Femur (tissue), 1 donor: ENCODE measurements at regions not wholly inside any gene's neighbourhood (a gene's known extent, or its start where the extent isn't known, plus 50 kb on each side); places are given as distances from the start of the nearest gene placed in this dataset.
"Not testable (repeated sequence)": the region's sequence is repeated elsewhere in the genome, so short reads cannot be mapped to it uniquely, and the experiment has no call there.

Source experiments
- DNase-seq: peaks from one replicate; pipeline ENCODE4 v3.0.0-alpha.2; 2017

DNA sequence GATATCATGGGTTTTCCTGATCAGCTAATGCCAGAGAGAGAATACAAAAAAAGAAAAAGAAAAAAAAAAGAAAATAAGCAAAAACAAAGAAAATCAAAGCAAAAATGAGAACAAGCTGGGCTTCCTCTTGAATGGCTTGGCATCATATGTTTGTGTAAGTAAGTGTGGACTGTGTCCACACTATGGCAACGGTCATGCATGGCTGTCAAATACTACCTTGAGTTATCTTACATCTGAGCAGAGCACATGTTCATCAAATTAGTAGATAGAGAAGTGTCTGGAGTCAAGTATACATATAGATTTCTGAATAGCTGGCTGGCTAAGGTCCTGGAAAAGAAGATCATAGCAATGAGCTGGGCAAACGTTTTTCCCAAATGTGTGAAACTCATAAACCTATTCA is 470.2 kb downstream of the RPIA start:
- DNase-seq, result not testable (repeated sequence)

DNA sequence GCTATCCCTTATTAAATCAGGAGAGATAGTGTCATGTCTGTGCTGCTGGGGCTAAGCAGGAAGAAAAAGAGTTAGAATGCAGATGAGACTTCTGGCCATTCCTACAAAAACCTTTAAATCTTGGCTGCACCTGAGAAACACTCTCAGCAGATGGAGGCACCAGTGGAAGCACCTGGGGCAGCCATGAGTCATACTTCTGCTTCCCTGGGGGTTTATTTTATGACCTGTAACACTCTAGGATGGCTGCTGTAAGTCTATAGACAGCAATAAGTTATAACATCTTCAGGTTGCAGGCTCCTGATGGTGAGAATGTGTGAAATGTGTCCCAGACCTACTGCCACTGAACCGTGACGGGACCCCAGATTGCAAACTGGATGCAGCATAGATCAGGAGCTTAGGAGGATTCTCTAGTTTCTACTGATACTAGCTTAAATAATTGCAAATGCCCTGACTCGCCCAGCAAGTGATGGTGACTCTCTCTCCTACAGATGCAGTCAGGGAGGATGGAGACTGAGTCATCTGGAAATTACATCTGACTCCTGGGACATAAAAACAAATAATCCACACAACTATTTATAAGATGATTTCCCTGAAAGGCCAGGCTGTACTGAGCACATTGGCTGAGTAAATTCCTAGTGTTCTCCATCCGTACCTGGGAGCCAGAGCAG is 479.2 kb downstream of the RPIA start:
- not testable (repeated sequence) for DNase-seq

DNA sequence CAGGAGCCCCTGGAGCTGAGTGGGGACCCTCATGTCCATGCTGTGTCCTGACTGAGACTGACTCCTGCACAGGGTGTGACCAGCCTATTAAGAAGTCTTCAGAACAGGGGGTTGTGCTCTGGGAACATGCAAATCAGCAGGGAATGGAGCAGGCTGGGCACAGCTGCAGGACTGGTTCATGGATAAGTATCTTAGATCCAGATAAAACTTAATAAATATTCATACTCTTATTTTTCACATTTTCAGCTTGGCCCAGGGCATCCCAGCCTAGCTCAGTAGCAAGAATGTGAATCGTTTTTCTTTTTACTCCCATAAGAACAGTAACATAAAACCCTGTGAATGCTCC is 479.7 kb downstream of the RPIA start:
- DNase-seq, result not testable (repeated sequence)

DNA sequence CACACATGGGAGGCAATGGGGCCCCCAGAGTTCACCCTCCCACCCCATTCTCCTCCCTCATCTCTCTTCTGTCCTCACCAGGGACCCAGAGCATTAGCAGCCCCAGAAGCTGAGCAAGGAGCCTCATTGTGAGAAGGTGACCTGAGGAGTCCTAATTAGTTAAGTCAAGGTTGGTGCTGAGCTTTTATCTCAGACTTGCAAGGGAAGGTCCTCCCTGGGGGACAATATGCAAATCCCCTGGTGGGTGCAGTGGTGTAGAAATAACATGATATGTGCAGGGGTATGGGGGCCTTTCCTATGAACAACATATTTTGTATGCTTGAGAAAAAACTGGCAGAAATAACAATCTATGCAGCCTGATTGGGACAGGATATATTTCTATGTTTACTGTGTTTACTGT is 485.5 kb downstream of the RPIA start:
- DNase-seq, result not testable (repeated sequence)

DNA sequence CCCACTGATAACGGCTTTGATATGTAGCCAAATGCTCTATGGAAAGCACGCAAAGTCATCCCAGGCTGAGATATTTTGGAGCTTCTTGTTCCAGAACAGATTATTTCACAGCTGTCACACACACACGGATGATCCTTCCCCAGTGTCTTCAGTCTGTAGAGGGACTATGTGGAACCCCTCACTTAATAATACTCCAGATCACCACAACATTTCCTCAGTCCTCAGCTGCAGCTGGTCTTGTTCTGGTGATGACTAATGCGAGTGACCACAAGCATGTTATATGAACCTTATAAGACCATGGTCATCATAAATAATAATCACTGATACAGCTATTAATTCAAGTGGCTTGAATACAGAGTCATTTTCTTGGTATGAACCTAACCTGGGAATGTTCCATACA is 490.7 kb downstream of the RPIA start:
- not testable (repeated sequence) for DNase-seq

DNA sequence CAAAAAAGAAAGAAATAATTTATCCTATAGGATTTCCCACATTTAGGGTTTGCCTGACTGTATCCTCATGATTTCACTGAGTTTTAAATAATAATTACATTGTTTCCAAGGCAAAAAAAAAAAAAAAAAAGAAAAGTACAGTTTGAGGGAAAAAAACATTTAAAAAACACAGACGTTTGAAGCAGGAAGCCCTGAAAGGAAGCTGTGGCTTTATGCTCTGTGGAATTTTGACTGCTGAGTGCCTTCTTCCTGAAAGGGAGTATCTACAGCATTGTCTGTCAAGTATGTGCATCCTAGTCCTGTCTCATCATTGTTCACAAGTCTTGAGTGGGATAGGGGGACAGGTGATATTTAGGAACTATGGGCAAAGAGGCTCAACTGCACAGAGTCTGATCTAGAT is 493.3 kb downstream of the RPIA start:
- not testable (repeated sequence) for DNase-seq

DNA sequence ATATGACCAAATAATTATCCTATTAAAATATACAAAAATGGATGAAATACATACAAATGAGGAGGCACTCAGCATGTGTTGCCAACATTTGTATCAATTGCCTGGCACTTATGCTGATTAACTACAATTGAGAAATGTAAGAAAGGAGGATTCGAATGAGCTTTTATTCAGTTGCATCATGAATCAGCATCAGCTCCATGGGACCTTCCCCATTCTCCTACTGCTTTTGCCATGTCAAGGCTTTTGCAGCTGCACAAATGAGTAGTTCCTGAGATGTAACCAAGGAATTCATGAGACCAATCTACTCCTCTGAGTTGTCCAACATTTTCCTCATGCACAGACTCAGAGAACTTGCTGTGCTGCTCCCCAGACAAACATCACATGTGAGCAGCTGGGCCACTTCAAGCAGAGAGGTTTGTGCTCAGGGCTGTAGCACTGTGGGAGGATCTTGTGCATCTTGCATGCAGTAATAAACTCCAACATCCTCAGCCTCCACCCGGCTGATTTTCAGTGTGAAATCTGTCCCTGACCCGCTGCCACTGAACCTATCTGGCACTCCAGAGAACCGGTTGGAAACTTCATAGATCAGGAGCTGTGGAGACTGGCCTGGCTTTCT is 504.3 kb downstream of the RPIA start:
- not testable (repeated sequence) for DNase-seq

DNA sequence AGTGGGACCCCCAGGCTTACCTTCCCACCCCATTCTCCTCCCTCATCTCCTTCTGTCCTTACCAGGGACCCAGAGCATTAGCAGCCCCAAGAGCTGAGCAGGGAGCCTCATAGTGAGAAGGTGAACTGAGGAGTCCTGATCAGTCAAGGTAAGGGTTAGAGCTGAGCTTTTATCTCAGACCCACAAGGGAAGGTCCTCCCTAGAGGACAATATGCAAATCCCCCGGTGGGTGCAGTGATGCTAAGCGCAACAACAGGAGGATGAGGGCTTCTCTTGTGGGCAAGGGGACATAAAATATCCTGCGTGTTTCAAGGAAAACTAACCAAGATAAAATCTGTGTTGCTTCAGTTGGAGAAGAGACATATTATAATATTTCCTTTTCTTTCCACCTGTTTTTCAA is 505.2 kb downstream of the RPIA start:
- DNase-seq, result not testable (repeated sequence)

DNA sequence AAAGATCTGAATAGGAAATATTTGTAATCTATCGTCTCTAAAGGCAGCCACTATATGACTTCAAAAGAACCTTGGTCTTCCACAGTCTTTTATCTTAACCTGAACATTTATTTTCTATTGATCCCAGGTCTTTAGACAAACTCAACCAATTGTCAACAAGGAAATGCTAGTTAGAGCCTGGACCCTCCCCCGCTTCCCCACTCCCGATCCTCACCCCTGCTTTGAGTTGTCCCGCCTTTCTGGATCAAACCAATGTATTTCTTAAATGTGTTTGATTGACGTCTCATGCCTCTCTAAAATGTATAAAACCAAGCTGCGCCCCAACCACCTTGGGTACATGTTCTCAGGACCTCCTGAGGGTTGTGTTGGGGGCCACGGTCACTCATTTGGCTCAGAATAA is 506.6 kb downstream of the RPIA start:
- DNase-seq, result not testable (repeated sequence)

DNA sequence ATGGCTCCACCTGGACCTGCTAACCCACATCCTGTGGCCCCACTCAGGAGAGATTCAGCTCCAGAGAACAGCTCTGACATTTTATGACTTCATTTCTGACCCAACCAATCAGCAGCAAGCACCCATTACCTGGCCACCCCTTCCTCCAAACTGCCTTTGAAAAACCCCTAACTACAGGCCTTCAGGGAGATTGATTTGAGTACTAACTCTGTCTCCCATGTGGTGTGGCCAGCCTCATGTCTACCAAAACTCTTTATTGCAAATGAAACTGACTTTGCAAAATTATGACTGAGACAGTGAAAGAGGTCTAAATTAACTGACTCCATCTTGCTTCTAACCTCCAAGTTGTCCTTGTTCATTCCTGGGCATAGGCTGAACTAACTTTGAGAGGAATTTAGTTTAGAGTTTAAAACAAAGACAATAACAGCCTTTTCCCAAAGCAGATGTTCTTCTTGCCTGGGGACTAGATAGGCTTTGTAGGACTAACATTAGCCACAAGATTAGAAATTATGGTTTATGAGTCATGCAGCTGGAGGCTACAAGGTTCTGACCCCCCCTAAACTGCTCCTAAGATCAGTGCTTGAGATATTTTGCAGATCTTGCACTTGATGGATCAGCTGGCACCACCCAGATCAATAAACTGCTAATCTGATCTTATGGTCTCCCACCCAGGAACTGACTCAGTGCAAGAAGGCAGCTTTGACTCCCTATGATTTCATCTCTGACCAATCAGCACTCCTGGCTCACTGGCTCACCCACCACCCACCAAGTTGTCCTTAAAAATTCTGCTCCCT is 508.2 kb downstream of the RPIA start:
- not testable (repeated sequence) for DNase-seq

DNA sequence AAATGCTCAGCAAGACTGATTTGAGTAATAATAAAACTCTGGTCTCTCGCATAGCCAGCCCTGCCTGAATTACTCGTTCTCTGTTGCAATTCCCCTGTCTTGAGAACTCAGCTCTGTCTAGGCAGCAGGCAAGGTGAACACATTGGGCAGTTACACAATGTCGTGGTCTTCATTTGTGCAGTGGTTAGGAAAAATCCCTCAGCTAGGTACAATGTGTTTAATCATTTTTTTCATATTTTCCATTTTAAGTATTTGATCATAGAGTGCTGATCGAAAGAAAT is 508.7 kb downstream of the RPIA start:
- not testable (repeated sequence) for DNase-seq

DNA sequence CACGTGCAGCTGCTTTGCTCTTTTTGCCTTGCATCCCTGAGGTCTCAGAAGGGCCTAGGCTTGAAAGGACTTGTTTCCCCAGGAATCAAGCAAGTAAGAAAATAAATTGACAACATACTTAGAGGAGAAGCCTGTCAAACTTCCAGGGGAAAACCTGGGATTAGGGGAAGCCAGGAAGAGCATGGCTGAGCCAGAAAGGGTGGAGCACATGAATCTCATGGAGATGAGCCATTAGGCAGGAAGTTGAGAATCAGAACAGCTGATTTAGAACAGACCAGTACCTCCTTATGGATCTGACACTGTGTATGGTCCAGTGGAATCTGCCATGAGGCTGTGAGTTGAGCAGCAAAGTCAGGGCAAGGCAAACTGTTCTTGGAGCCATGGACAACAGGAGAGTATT is 511.0 kb downstream of the RPIA start:
- not testable (repeated sequence) for DNase-seq

DNA sequence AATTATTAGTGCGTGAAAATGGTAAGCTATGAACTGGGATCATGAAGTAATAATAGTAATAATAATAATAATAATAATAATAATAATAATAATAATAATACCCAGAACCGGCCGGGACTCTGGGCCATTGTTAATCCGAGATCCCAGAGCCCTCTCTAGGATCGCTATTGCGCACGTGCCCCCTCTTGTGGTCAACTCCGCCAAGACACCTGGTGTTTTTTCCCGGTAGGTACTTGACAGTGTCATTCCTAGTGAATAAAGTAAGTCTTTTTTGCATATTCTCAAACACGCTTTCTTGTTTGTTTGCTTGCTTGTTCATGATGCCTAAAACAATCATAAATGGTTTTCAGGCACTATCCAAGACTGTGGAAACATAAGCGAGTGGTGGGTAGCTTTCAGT is 513.7 kb downstream of the RPIA start:
- not testable (repeated sequence) for DNase-seq

DNA sequence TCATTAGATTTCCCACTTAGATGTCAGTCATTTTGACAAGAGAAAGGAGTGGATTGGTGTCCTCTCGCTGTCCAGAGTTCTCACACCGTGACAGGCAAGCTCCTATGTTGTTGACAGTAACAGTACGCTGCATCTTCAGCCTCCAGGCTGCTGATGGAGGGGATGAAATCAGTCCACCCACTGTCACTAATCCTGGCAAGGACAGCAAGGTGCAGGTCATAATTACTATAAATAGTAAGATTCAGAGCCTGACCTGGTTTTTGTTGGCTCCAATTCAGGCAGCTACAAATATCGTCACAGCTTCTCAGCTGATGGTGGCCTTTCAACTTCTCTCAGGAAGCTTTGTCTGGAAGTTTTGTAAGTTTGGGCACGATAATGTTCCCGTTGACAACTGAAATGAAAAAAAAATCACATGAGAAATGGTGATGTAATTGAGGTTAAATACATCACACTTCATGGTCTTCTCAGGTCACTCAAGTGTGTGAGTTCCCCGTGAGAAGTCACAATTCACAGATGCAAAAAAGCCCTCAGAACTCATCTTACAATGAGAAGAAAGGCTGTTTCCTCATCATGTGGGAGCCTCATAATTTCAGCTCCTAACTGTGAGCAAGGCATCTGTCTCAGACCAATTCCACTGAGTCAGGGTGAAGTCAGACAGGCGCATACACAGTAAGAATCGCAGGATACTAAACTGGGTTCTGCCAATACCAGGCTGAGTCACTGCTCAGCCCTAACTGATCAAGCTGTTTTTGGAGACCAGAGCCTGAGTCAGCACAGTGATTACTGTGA is 516.9 kb downstream of the RPIA start:
- DNase-seq, result not testable (repeated sequence)

DNA sequence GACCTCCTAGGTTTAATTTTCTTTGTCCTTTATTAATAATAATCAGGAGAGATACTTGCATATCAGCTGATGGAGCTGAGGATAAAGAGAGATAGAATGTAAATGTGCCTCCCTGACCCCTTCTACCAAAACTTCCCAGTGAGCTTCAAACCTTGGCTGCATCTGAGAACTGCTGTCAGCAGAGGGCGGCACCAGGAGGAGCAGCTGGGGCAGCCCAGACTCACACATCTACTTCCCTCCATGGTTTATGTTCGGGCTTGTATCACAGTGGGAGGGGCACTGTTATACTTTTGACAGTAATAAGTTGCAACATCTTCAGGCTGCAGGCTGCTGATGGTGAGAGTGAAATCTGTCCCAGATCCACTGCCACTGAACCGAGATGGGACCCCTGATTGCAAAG is 521.7 kb downstream of the RPIA start:
- not testable (repeated sequence) for DNase-seq

DNA sequence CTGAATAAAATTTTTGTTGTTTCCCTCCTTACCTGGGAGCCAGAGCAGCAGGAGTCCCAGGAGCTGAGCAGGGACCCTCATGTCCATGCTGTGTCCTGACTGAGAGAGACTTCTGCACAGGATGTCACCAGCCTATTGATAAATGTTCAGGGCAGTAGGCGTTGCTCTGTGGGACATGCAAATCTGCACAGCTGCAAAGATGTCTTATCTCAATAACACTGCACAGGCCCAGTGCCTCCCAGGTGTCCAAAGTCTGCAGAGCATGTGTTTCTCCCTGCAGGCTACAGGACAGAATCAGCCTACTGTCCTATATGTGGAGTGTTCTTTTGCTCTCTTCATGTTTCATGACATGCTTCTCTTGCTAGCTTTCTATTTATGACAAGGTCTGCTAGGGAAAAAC is 522.3 kb downstream of the RPIA start:
- DNase-seq, result not testable (repeated sequence)

DNA sequence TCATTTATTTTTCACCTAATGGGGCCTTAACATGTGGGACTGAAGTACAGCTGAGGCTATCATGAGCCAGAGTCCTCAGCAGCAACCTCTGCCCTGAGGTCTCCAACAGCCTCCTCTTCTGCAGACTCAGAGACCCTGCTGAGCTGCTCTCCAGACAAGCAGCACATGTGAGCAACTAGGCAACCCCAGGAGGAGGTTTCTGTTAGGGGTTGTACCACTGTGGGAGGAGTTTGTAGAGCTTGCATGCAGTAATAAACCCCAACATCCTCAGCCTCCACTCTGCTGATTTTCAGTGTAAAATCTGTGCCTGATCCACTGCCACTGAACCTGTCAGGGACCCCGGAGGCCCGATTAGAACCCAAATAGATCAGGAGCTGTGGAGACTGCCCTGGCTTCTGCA is 530.0 kb downstream of the RPIA start:
- not testable (repeated sequence) for DNase-seq

DNA sequence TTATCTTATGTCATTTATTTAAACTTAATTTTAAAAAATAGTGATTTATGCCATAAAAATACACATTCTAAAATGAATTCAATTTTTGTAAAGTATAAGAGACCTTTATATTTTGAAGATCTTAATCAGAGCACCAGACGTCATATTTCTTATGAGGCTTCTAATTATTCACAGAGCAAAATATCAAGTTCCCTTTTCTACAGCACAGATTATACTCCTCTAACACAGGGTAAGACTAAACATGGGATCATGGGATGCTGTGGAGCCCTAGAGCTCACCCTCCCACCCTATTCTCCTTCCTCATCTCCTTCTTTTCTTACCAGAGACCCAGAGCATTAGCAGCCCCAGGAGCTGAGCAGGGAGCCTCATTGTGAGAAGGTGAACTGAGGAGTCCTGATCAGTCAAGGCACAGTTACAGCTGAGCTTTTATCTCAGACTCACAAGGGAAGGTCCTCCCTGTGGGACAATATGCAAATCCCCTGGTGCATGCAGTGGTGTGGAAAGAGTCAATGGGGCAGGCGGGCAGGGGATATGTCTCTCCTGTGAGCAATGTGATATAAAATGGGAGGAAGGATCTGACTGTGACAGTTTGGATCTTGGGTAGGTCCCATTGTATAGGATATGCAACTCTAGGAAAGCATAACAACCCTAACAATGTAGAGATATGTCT is 530.7 kb downstream of the RPIA start:
- not testable (repeated sequence) for DNase-seq

DNA sequence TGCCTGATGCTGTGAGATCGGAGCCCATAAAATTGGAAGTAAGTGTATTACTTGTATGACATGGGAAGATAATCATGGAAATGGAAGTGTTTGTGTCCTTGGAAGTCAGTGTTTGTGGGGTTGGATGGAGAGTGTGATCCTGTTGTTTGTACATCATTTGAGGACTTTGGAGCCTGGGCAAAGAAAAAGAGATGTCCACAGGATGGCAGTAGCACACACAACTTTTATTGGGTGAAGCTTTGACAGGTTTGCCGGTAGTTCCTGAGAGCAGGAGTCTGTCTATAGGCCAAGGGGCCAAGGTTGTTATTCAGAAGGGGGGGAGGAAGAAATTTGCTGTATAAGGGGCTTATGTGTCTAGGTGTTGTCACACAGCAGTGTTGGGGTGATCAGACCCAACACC is 533.3 kb downstream of the RPIA start:
- not testable (repeated sequence) for DNase-seq

DNA sequence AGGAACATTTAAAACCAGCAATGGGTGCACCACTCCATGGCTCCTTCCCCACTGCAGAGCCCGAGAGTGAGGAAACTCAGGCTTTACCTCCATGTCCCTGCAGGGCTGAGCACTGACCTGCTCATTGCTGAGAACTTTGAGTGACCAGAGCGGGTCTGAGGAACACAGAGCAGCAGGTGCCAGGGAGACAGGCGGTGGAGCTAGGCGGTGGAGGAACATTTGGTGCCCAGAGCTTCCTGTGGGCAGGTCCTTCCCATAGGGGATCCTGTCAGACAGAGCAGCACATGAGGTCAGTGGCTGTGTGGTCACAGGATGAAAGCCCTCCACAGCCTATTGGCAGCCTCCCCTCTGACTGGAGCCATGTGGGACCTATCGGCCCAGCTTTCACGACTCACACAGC is 538.5 kb downstream of the RPIA start:
- not testable (repeated sequence) for DNase-seq

DNA sequence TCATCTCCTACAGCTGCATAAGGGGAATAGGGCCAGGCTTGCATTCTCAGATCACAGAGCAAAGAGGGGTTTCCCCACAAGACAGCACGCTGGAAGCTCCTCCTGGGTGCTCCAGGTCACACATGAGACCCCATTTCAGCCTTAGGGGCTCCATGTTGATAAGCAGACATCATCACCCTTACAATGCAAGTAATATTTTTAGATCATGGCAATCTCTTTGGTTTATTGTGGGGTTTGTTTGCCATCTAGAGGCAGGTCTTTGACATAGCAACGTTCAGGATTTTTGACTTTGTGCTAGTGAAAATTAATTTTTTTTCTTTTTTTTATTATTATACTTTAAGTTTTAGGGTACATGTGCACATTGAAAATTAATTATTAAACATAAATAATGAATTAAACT is 539.8 kb downstream of the RPIA start:
- DNase-seq, result not testable (repeated sequence)

DNA sequence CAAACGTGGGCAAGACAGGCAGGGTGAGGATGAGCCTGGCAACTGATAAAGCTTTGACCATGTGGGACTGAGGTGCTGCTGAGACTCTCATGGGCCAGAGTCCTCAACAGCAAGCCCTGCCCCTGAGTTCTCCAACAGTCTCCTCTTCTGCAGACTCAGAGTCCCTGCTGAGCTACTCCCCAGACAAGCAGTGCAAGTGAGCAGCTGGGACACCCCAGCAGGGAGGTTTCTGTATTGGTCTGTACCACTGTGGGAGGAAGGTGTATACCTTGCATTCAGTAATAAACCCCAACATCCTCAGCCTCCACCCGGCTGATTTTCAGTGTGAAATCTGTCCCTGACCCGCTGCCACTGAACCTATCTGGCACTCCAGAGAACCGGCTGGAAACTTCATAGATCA is 542.5 kb downstream of the RPIA start:
- DNase-seq, result not testable (repeated sequence)
